Left forelimb (tissue), 1 donor: ENCODE measurements at regions not wholly inside any gene's neighbourhood (a gene's known extent, or its start where the extent isn't known, plus 50 kb on each side); places are given as distances from the start of the nearest gene placed in this dataset.
"Not testable (repeated sequence)": the region's sequence is repeated elsewhere in the genome, so short reads cannot be mapped to it uniquely, and the experiment has no call there.

Experiments
- DNase-seq: peaks from one replicate; pipeline ENCODE4 v3.0.0-alpha.2; 2018; ENCODE audit warnings: low spot score

DNA sequence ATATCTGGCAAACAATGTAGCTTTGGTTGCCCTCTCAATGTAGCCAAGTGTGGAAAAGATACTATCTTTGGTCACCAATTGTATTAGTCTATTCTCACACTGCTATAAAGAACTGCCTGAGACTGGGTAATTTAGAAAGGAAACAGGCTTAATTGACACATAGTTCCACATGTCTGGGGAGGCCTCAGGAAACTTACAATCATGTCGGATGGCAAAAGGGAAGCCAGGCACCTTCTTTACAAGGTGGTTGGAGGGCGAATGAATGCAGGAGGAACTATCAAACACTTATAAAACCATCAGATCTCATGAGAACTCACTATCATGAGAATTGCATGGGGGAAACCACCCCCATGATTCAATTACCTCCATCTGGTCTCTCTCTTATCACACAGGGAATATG lies 133.1 kb upstream of the TBCA start:
- DNase-seq = no peak

DNA sequence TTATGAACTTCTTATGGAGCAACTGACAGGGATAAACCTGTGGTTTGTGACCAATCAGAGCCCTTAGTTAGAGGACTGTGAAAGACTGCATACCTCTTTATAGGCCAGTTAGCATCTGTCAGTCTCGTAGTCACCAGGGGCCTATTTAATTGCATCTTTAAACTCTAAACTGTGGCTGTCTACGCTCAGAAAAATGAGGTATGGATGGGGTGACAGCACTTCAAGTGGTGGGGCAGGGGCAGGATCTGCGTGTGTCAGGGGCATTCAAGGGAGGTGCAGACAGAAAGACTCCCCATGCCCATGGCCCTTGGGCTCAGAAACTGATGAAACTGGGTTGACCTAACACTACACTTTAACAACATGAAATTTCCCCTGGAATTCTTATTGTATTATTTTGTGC lies 132.6 kb upstream of the TBCA start:
- no peak for DNase-seq

DNA sequence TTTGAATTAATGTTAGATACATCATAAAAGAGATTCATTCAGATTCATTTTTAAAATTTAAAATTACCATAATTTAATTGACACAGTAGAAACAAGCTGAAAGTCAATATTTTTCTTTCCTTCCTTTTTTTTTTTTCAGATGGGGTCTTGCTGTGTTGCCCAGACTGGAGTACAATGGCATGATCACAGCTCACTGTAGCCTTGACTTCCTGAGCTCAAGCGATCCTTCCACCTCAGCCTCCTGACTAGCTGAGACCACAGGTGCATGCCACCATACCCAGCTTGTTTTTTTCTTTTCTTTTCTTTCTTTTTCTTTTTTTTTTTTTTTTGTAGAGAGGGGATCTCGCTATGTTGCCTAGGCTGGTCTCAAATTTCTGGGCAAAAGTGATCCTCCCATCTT lies 131.6 kb upstream of the TBCA start:
- DNase-seq = no peak

DNA sequence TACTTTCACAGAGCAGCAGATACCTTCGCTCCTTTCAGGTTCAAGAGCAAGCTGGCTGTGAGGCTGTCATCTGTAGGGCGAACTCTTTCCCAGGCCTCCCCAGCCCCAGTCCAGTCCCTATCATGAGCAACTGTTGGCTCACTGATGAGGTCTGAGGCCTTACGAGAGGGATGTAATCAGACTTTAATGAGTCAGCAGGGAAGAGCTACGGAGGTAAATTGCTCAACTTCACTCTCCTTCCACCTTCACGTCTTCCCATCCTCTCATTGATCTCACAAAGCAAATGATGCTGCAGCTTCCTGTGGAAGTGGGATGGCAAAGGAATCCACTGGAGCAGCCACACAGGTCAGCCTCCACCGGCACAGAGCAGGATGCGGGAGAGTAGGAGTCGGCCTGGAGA lies 130.7 kb upstream of the TBCA start:
- no peak for DNase-seq

DNA sequence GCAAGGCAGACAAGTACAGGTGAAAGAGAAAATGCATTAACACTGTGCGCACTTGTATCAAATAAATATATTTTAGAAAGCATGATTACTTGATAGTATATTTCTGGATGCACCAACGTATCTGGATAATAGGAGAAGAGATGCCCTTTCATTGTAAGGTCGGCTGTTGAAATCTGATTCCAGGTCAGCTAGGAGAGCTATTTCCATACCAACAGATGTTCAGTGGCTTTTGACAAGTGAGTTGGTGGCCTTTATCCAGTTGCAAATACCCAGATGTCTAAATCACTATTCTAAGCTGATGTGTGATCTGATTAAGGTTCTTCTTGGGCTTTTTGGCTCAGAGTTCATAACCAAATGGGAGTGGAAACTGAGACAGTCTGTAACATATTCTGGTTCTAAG lies 128.2 kb upstream of the TBCA start:
- no peak for DNase-seq

DNA sequence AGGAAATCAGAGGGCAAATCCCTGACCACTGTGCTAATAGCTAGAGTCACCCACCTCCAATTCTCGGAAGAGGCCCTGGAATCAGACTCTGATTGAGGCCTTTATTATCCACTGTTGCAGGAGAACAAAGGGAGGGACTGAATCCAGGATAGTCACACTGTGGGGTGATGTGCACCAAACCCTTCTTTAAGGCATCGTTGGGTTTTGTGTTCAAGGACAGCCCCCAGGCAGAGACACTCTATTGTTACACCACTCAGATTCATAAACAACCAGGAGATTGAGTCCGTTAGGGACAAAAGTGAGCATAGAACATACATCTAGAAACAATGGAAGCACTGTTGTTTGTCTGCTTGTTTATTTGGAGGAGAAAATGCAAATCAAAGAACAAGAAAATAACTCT lies 124.6 kb upstream of the TBCA start:
- no peak for DNase-seq

DNA sequence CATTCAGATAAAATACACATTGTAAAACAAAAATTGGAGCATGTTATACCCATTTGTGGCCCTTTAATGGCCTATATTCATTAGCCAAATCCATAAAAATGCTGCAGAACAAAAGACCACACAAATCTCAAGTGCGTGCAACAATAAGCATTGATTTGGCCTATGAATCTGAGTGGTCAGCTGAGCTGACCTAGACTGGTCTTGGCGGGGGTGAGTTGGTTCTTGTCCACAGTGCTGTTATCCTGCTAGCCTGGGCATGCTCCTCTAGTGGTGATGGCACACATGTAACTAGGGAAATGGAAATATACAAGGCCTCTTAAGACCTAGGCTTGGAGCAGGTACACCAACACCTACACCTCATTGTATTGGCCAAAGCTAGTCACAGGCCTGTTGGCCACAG lies 122.2 kb upstream of the TBCA start:
- no peak for DNase-seq

DNA sequence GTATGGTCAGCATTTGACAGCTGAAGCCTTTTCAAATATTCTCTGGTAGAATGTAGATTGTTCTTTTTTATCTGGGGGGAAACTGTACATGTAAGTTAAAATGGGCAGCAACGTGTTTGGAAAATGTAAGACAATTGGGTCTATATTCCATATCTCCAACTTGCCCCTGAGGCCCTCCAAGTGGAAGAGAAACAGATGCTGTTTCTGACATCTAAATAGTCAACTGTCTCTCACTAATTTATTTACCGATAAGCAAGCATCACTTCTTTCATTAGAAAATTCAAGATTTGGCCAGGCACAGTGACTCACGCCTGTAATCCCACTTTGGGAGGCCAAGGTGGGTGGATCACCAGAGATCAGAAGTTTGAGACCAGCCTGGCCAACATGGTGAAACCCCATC lies 120.2 kb upstream of the TBCA start:
- no peak for DNase-seq

DNA sequence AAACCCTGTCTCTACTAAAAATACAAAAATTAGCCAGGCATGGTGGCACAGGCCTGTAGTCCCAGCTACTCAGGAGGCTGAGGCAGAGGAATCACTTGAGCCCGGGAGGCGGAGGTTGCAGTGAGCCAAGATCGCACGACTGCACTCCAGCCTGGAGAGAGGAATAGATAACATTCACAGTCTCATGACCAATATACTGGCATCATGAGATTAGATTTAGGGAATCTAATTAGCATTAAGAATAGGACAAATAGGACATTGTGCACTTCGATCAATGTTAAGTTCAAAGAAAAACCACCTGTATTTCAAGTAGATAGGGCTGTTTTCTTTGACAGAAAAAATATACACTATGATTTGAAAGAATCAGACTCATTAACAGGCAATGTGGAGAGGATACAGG lies 118.0 kb upstream of the TBCA start:
- not testable (repeated sequence) for DNase-seq

DNA sequence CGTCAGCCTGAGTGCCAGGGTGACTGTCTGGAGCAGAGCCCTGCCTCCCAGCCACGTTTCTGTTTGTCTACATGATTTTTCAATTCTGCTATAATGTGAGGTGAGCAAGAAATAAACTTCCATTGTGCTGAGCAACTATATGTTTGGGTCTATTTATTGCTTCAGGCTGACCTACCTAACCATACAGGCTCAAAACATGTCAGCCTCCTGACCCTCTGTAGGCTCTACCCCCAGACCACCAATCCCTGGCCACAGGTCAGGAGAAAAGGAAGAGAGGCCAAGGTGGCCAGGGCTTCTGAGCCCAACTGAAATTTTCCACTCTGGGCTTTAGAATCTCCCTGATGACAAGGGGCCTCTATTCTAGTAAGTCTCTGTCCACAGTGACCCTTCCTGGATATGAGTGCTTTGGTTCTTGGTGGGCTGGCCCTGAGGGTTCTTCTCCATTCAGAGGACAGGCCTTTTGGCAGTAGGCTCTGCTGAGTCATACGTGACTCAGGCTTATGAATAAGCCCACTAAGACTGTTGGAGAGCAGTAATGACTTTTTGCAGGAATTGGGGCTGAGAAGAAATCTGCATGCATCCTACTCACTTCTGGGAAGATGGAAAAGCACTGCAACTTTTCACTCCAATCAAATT lies 117.2 kb upstream of the TBCA start:
- no peak for DNase-seq

DNA sequence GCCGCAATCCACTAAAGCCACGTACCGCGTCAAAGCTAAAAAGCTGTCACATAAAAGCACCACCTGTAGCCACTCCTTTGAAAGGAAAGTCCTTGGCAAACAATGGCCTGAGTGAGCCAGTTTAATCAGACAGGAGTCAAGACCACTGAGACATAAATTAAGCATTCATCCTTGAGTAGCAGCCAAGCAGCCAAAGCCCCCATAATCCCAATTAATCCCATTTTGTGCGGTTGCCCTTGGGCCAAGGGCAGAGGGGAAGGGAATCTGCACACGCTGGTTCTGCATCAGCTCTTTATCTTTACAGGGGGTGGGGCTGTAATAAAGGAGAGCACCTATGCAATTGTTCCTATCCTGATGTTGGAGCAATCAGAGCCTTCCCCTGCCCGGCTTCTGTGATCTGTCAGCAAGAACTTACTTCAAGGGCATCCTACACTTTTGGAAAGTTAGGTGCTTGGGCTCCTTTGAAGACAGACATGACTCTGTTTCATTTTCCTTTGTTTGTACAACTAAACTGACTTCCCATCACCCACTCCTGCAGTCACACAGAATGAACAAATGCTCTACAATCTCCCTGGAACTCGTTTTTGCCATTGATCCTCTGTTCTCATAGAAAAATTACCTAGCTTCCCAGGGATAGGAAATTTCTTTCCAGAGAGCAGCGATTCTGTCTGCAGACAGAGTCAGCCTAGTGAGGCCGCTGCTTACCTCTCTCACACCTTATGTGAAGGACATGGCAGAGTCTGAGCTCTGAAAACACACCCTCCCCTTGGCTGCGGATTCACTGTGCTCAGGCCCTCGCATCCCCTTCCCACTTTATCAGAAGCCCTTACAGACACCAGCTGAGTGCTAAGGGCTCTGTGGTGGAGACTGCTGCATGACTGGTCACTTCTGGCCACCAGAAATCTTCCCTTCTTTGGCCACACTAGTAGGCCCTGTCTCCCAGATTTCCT lies 116.2 kb upstream of the TBCA start:
- DNase-seq = no peak

DNA sequence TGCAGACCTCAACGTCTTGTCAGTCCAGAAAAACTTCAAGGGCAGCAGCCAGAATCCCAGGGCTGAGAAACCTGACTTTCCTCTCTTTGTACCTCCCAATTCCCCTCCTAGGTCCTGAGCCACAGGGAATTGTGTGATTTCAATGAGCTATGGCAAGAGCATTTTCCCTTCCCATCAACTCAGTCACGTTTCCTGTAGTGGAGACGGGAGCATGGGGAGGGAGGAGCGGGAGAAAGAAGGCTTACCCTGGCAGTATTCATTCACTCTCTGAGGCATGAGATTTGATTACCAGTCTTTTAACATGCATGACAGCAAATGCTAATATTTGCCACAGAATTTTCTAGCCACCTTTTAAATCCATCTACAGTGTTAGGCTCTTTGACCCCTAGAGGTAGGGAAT lies 109.4 kb upstream of the TBCA start:
- no peak for DNase-seq

DNA sequence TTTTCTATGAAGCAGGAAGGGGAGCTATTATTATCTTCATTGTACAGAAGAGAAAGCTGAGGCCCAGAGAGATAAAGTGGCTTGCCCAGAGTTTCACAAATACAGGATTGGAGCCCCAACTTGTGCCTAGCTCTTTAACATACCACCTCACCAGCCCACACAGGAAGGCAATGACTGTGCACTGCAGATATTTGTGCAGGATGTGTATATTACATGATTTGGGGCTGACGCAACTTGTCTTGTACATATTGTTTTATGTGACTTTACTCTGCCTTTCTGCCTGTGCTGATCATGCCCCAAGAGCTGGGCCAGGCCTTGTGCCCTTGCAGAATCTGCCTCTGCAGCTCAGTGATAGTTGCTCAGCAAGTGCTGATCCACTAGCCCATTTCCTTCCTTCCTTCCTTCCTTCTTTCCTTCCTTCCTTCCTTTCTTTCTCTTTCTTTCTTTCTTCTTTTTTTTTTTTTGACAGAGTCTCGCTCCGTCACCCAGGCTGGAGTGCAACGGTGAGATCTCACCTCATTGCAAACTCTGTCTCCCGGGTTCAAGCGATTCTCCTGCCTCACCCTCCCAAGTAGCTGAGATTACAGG lies 106.6 kb upstream of the TBCA start:
- DNase-seq = no peak

DNA sequence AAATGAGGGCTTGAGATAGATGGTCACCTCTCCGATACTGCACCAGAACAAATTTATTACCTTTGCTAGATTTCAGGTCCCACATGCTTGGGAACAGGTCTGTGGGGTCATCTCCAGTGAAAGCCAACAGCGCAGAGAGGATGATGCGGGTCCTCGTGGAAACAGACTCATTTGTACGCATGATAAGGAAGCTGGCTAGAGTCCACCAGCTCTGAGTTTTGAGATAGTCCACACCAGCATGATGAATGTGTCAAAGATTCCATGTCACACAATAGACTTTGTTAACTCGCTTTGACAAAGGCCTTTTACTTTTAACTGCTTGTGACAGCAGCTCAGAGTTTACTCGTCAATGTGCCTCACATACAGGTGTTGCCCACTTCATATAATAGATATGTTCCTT lies 105.4 kb upstream of the TBCA start:
- no peak for DNase-seq

DNA sequence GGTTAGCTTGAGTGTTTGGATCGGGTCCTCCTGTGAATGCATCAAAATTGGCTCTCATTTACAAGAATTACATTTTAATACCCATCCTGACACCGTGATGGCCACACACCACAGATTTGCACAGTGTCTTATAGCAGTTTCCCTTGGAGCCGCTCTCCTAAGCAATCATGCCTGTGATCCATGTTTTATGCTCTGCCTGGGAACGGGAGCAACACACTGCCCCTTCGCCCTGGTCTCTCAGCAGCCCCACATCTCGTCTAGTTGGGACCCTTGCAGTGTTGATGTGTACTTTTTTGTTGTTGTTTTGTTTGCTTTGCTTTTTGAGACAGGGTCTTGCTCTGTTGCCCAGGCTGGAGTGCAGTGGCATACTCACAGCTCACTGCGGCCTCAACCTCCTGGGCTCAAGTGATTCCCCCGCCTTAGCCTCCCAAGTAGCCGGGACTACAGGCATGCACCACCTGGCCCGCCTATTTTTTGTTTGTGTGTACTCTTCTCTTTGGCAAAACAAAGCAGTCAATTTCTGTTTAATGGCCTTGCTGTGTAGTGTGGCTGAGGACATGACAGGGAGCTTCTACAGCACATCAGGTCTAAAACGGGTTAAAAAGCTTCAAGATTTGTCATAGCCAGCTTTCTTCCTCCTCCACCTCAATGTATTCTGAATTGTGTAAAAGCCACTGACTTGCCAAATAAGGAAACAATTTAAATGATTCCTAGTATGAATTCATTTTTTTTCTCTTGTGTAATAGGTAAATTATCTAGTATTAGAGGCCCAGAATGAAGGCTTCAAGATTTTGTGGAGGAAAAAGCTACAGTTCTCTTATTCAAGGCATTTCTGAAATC lies 101.6 kb upstream of the TBCA start:
- DNase-seq = no peak

DNA sequence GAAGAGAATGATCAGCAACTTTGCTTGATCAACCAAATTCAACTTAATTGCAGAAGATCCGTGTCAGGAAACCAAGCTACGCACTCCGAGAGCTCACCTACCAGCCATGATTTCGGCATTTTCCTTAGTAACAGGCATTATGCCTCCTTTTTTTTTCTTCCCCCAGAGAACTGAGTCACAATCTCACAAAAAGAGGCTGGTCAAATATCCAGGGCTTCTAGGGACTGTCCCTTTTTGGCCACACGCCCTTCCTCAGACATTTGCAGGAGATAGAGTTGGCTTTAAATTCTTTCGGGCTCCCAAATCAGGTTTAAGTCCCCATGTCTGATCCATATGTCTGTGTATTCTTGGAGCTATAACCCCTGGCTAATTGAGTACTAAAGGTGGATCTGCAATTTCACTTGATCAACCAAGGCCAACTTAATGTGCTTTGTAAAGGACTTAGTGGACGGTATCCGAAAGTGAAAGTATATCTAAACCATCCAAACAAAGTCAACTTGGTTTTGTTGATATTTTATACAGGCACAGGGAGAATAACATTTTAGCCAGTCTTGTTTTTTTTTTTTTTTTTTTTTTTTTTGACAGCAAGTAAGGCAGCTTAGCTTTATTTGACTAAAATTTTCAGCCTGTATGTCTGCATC lies 100.8 kb upstream of the TBCA start:
- DNase-seq = no peak

DNA sequence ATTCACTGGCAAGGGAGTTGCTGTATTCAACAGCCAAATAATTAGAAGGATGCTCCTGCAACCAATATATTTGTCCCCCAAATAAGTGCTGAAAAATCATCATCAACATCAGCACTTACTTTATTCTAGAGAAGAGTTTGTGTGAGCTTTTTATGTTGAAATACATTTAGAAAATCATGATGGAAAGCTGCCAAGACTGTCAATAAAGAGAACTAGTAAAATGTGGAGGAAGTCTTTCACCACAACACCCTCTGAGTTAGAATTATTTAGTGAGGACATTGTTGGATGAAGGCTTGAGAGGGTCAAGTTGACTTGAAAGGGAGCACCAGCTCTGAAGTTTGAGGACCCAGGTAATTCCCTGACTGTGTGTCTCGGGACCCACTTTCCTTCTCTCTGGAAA lies 100.2 kb upstream of the TBCA start:
- no peak for DNase-seq

DNA sequence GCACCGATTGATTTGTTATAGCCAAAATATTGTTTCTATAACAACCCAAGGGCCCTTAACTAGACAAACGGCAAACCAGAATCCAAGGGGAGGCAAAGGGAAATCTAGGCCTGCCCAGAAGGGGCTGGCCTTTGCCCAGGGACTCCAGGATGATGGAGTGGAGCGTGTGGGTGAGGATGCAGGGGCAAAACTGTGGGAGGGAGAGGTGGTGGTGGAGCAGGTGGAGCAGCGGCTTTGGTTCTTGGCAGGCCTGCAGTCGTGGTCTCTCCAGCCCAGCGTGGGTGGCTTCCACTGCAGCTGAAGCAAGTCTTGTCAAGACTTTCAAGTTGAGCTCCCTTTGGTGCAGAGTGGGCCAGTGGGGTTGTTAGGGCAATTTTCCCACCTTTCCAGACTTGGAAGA lies 98.6 kb upstream of the TBCA start:
- no peak for DNase-seq

DNA sequence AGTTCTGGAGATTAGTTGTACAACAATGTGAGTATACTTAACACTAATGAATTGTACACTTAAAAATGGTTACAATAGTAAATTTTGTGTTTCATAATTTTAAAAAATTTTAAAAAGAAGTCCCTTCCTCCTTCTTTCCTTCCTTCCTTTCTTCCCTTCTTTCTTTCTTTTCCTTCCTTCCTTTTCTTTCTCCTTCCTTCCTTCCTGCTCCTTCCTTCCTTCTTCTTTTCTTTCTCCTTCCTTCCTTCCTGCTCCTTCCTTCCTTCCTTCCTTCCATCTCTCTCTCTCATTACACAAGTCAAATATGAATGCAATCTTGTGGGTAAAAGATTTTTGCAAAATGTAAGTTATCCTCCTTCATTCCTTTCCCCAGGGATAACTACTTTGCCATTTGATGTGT lies 97.1 kb upstream of the TBCA start:
- no peak for DNase-seq

DNA sequence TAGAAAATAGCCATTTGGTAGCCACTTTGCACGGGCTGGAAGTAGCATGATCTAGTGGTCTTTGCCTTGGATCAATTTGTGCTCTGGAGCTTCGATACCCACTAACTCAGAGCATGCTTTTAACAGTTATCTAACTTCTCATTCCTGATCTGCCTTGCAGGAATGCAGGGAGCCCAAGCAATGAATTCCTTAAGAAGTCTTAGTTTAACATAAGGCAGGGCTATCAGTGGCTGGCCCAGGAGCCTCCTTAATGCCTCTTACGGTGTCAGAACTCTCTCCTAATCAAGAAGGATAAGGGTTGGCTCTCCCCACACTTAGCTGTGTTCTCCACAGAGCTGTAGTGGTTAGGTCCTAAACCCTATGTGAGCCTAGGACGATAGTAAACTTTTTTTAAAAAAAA lies 95.8 kb upstream of the TBCA start:
- no peak for DNase-seq

DNA sequence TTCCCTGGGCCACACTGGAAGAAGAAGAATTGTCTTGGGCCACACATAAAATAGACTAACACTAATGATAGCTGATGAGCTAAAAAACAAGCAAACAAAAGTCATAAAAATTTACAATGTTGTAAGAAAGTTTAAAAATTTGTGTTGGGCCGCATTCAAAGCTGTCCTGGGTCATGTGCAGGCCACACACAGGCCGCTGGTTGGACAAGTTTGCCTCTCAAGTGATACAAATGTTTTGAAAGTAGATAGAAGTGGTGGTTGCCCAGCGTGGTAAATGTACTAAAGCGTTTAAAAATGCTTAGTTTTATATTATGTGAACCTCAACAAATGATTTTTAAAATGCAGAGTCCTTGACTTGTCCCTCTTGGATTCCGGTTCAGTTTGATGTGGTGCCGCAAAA lies 94.9 kb upstream of the TBCA start:
- DNase-seq = no peak
